Right ventricle myocardium inferior (tissue), 1 donor: ENCODE measurements at regions not wholly inside any gene's neighbourhood (a gene's known extent, or its start where the extent isn't known, plus 50 kb on each side); places are given as distances from the start of the nearest gene placed in this dataset.
A peak's percentile ranks its signal among the peaks of the same experiment; 100 is the strongest.

Experiments used
- ATAC-seq: fragments of 200-7000 bp; cut with Tn5 transposase; one replicate; pipeline ENCODE4 v1.9.1; 2020; ENCODE audit warnings: mild to moderate bottlenecking, moderate library complexity
- DNase-seq: peaks from one replicate; pipeline ENCODE4 v3.0.0; 2021; ENCODE audit errors: missing footprints
- intact Hi-C: fragments of 100-400 bp; cut with DNase I; formaldehyde crosslinking; loops from one replicate; pipeline ENCODE4 v1.11.0; 2022
- donor health status: DM: no; HTN: yes; CAD: no; lungs with severe emphysema.

- ATAC-seq (peak; percentile 97), DNase-seq (peak; percentile 62)
- intact Hi-C loops = loop anchor here (5.0 kb wide), 1 partner anchor 215 kb away; the partner anchor contains the start of gene MAP1B
Observed at GRCh38 chr5:71891856-71892255, 172.8 kb downstream of the CARTPT start.

GRCh38 chr5:71892641-71893365, 173.7 kb downstream of the CARTPT start:
- intact Hi-C loops = loop anchor here (5.0 kb wide), 1 partner anchor 214 kb away; the partner anchor contains the start of gene MAP1B
- ATAC-seq = no peak

GRCh38 chr5:71893451-71893850, 174.4 kb downstream of the CARTPT start:
- no peak for ATAC-seq
- DNase-seq = no peak
- intact Hi-C loops = loop anchor here (5.0 kb wide), 1 partner anchor 214 kb away; the partner anchor contains the start of gene MAP1B

More at GRCh38 chr5:71892641-71893365, 173.7 kb downstream of the CARTPT start:
- no peak for DNase-seq

- intact Hi-C loops = loop anchor here (5.0 kb wide), 1 partner anchor 213 kb away; the partner anchor contains the start of gene MAP1B
- DNase-seq (no peak), ATAC-seq (no peak)
Observed at GRCh38 chr5:71894091-71894490, 175.0 kb downstream of the CARTPT start.

GRCh38 chr5:71895546-71895945, 176.5 kb downstream of the CARTPT start:
- intact Hi-C loops = no loop called here
- DNase-seq (no peak), ATAC-seq (no peak)

GRCh38 chr5:71899865-71900342, 180.8 kb downstream of the CARTPT start:
- intact Hi-C loops = no loop called here
- DNase-seq = peak; percentile 69
- ATAC-seq = no peak

GRCh38 chr5:71903808-71904207, 184.7 kb downstream of the CARTPT start:
- intact Hi-C loops = no loop called here
- no peak for DNase-seq
- ATAC-seq = no peak

- intact Hi-C loops = no loop called here
- ATAC-seq (no peak), DNase-seq (no peak)
Observed at GRCh38 chr5:71904852-71905251, 185.8 kb downstream of the CARTPT start.

GRCh38 chr5:71905834-71906711, 187.0 kb downstream of the CARTPT start:
- DNase-seq = no peak
- ATAC-seq = no peak
- intact Hi-C loops = no loop called here

GRCh38 chr5:71907001-71907588, 188.0 kb downstream of the CARTPT start:
- DNase-seq (no peak), ATAC-seq (no peak)
- intact Hi-C loops = no loop called here

GRCh38 chr5:71907608-71908145, 188.6 kb downstream of the CARTPT start:
- ATAC-seq (no peak), DNase-seq (no peak)
- intact Hi-C loops = no loop called here

- intact Hi-C loops = no loop called here
- ATAC-seq (no peak), DNase-seq (no peak)
Observed at GRCh38 chr5:71910741-71911140, 191.7 kb downstream of the CARTPT start.

- DNase-seq = no peak
- intact Hi-C loops = no loop called here
- no peak for ATAC-seq
Observed at GRCh38 chr5:71912021-71912420, 192.9 kb downstream of the CARTPT start.

- DNase-seq (no peak), ATAC-seq (no peak)
- intact Hi-C loops = no loop called here
Observed at GRCh38 chr5:71914281-71914680, 193.0 kb upstream of the MAP1B start.

- peak; percentile 15 for ATAC-seq
- DNase-seq = no peak
- intact Hi-C loops = no loop called here
Observed at GRCh38 chr5:71922584-71923106, 184.6 kb upstream of the MAP1B start.

- intact Hi-C loops = no loop called here
- no peak for ATAC-seq
- DNase-seq = no peak
Observed at GRCh38 chr5:71923755-71924154, 183.5 kb upstream of the MAP1B start.

- intact Hi-C loops = no loop called here
- DNase-seq (no peak), ATAC-seq (no peak)
Observed at GRCh38 chr5:71924325-71924724, 182.9 kb upstream of the MAP1B start.

GRCh38 chr5:71924980-71925379, 182.3 kb upstream of the MAP1B start:
- DNase-seq = no peak
- no peak for ATAC-seq
- intact Hi-C loops = loop anchor here (5.0 kb wide), 1 partner anchor 43 kb away; no protein-coding TSS in a partner anchor
